ENCODE measurements at regions not wholly inside any gene's neighbourhood (a gene's known extent, or its start where the extent isn't known, plus 50 kb on each side); places are given as distances from the start of the nearest gene placed in this dataset.

GRCh38 chr10:117868151-117868550, 178.6 kb downstream of the RAB11FIP2 start:
- no peak for TF ChIP-seq ZNF274 (IDR thresholded peaks at IDR 0.05; ENCODE audit: low read depth, low read length)
- H3K4me3 ChIP-seq (ENCODE audit: low read length), result no peak overlapping the region

DNA sequence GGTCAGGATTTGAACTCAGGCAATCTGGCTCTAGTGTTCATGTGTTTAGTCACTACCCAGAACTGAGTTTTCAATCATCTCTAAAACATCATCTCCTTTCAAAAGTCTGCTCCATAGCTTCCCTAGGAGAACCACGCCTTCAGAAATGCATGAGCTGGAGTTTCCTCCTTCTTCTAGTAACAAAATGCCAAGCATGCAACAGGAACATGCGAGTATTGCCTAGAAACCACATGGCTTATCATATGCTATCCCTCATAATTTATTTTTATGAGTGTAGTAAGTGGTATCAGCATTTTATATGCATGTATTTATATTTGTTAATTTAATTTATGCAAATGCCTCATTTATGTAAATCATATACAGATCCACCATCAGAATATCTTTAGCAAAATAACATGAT, 170.9 kb downstream of the RAB11FIP2 start:
- no peak overlapping the region for H3K4me3 ChIP-seq (ENCODE audit: low read length)
- no peak for TF ChIP-seq ZNF274 (IDR thresholded peaks at IDR 0.05; ENCODE audit: low read depth, low read length)

DNA sequence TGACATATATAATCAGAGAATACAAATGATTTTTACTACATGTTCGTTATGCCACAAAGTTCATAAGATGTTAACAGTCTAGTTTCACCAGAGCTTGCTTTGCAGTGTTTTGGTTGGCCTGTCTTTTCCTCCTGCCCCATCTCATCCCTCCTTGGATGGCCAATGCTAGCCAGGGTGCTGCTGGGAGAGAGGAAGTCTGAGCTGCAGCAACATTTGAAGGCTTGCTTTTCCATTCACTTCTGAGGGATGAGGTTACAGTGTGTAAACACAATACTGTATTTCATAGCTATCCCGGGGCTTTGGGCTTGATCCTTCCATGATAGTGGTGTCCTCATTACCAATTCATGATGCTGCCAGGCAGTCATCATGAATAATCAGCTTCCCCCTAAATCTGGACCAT, 170.5 kb downstream of the RAB11FIP2 start:
- no peak for TF ChIP-seq ZNF274 (IDR thresholded peaks at IDR 0.05; ENCODE audit: low read depth, low read length)
- H3K4me3 ChIP-seq (ENCODE audit: low read length), result no peak overlapping the region

- no peak for TF ChIP-seq ZNF274 (IDR thresholded peaks at IDR 0.05; ENCODE audit: low read depth, low read length)
- H3K4me3 ChIP-seq (ENCODE audit: low read length), result no peak overlapping the region
Measured at GRCh38 chr10:117878626-117879025, 168.1 kb downstream of the RAB11FIP2 start.

DNA sequence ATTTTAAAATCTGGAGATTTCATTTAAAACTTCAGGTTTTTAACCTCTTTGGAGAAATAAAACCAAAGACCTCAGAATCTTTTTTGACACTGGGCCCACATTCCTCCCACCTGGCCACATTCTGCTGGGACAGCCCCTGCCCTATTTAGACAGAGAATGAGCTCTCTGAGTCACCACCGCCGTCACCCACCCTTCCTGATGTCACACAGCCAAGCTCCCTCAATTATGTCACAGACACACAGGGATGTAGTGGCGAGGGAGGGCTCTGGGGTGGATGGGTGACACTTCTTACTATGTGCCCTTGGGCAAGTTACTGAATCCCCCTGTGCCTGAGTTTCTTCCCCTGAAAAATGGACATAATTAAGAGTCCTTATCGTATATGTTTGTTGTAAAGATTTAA, 162.6 kb downstream of the RAB11FIP2 start:
- H3K4me3 ChIP-seq (ENCODE audit: low read length), result no peak overlapping the region
- no peak for TF ChIP-seq ZNF274 (IDR thresholded peaks at IDR 0.05; ENCODE audit: low read depth, low read length)

- H3K4me3 ChIP-seq (ENCODE audit: low read length), result no peak overlapping the region
- TF ChIP-seq ZNF274 (IDR thresholded peaks at IDR 0.05; ENCODE audit: low read depth, low read length), result no peak
Measured at GRCh38 chr10:117884592-117884991, 162.1 kb downstream of the RAB11FIP2 start.

- H3K4me3 ChIP-seq (ENCODE audit: low read length), result no peak overlapping the region
- no peak for TF ChIP-seq ZNF274 (IDR thresholded peaks at IDR 0.05; ENCODE audit: low read depth, low read length)
Measured at GRCh38 chr10:117885206-117885829, 161.4 kb downstream of the RAB11FIP2 start.

- no peak overlapping the region for H3K4me3 ChIP-seq (ENCODE audit: low read length)
- no peak for TF ChIP-seq ZNF274 (IDR thresholded peaks at IDR 0.05; ENCODE audit: low read depth, low read length)
Measured at GRCh38 chr10:117886766-117887165, 160.0 kb downstream of the RAB11FIP2 start.

DNA sequence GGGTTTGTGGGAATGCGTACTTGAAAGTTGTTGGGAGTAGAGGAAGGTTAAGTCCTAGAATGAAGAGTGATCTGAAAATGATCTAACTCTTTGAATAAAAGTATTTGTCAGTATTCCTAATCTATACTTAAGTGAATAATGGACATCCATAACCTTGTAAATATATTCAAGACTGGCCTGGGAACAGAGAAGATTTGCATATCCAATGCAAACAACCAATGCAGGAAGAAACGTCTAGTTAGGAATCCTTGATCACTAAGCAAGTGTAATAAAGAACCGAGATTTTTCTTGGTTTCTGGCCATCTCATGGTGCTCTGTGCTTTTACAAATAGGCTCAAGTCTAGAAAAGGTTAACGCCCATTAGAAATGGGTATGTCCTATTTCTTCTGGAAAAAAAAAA, 157.1 kb downstream of the RAB11FIP2 start:
- H3K4me3 ChIP-seq (ENCODE audit: low read length), result no peak overlapping the region
- TF ChIP-seq ZNF274 (IDR thresholded peaks at IDR 0.05; ENCODE audit: low read depth, low read length), result no peak

GRCh38 chr10:117892681-117893220, 154.0 kb downstream of the RAB11FIP2 start:
- TF ChIP-seq ZNF274 (IDR thresholded peaks at IDR 0.05; ENCODE audit: low read depth, low read length), result no peak
- no peak overlapping the region for H3K4me3 ChIP-seq (ENCODE audit: low read length)

GRCh38 chr10:117894339-117894738, 152.4 kb downstream of the RAB11FIP2 start:
- TF ChIP-seq ZNF274 (IDR thresholded peaks at IDR 0.05; ENCODE audit: low read depth, low read length), result no peak
- no peak overlapping the region for H3K4me3 ChIP-seq (ENCODE audit: low read length)

GRCh38 chr10:117896517-117896916, 150.2 kb downstream of the RAB11FIP2 start:
- no peak overlapping the region for H3K4me3 ChIP-seq (ENCODE audit: low read length)
- TF ChIP-seq ZNF274 (IDR thresholded peaks at IDR 0.05; ENCODE audit: low read depth, low read length), result no peak

- H3K4me3 ChIP-seq (ENCODE audit: low read length), result no peak overlapping the region
- no peak for TF ChIP-seq ZNF274 (IDR thresholded peaks at IDR 0.05; ENCODE audit: low read depth, low read length)
Measured at GRCh38 chr10:117899181-117899683, 147.5 kb downstream of the RAB11FIP2 start.

DNA sequence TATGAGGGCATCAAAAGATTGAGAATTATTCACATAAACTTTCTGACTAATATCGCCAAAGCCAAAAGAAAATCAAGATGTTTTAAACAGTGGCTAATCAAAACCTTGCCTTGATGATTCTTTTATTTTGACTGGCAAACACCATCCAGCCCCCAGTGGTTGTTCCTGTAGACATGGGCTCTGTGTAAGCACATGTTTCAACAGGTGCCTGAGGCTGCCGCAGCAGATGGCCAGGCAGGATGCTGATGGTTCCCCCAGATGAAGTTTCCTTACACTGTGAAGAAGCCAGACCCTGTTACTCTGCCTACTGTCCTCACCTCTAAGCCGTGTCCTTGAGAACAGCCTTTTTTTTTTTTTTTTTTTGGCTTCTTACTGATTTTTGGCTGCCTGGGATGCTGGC, 146.5 kb downstream of the RAB11FIP2 start:
- TF ChIP-seq ZNF274 (IDR thresholded peaks at IDR 0.05; ENCODE audit: low read depth, low read length), result no peak
- H3K4me3 ChIP-seq (ENCODE audit: low read length), result no peak overlapping the region

DNA sequence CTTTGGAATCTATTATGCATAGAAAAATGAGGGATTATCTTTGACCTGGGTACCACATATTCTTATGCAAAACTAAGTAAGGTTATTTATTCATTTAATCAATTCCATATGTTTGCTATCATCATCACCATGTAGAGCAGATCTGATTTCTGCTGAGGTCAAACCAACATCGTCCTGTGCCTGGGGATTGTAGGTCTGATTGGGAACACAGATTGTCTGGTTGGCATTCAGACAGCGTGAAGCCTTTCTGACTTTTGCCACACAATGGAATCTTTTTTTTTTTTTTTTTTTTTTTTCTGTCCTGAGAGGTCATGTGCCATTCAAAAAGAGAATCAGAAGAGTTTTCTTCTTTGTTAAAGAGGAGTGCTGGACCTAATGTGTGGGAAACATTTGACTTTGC, 142.9 kb downstream of the RAB11FIP2 start:
- no peak overlapping the region for H3K4me3 ChIP-seq (ENCODE audit: low read length)
- no peak for TF ChIP-seq ZNF274 (IDR thresholded peaks at IDR 0.05; ENCODE audit: low read depth, low read length)

GRCh38 chr10:117905404-117905803, 141.3 kb downstream of the RAB11FIP2 start:
- H3K4me3 ChIP-seq (ENCODE audit: low read length), result no peak overlapping the region
- no peak for TF ChIP-seq ZNF274 (IDR thresholded peaks at IDR 0.05; ENCODE audit: low read depth, low read length)

Data from GM08714 (cell line).